ENCODE measurements at regions not wholly inside any gene's neighbourhood (a gene's known extent, or its start where the extent isn't known, plus 50 kb on each side); places are given as distances from the start of the nearest gene placed in this dataset.

DNA sequence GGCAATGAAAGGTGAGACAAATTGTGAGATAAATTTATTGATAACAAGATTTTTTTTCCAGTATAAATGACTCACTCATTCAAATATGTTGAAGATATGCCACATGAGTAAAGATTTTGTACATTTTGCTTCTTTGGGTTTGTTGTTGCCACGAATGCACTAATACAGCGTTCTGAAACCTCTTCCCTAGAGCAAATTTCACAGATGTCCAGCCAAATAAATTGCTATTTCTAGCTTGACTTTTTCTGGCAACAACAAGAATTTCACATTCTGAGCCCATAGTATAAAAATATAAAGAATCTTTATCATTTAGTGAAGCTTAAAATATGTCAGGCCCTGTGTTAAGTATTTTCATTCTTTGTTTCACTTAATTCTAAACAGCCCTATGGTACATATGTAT, 114.5 kb upstream of the COL24A1 start:
- no peak for DNase-seq (ENCODE audit: low read depth in 6 of 9, low spot score in 9 of 9)
- H3K4me3 ChIP-seq (ENCODE audit: low read length in 2 of 2), result no peak overlapping the region
- H3K27me3 ChIP-seq (ENCODE audit: control insufficient read depth in 2 of 2, insufficient read depth in 1 of 2, low read length in 1 of 2), result no peaks in the 10 kb centered on the region
- no peaks in the 10 kb centered on the region for H3K4me1 ChIP-seq (ENCODE audit: control insufficient read depth in 2 of 2, insufficient read depth in 2 of 2, low read length in 2 of 2)
- WGBS, result 66% methylated on average over 2 of the region's 2 CpGs
- H3K36me3 ChIP-seq (ENCODE audit: control insufficient read depth in 2 of 2, insufficient read depth in 2 of 2, low read length in 1 of 2), result no peaks in the 10 kb centered on the region
- H3K9me3 ChIP-seq (ENCODE audit: control insufficient read depth in 2 of 2, insufficient read depth in 1 of 2, low read length in 1 of 2), result no peaks in the 10 kb centered on the region
- H3K27ac ChIP-seq (ENCODE audit: low read depth in 1 of 2, low read length in 1 of 2), result no peak overlapping the region

- WGBS, result 98% methylated on average over 5 of the region's 5 CpGs
These were observed 106.5 kb upstream of the COL24A1 start for GRCh38 chr1:86263101-86263500.

GRCh38 chr1:86260476-86260875, 103.9 kb upstream of the COL24A1 start:
- DNase-seq (ENCODE audit: low read depth in 6 of 9, low spot score in 9 of 9), result no peak
- Histone ChIP-seq H3K36me3 (ENCODE audit: control insufficient read depth in 2 of 2, insufficient read depth in 2 of 2, low read length in 1 of 2) (no peaks in the 10 kb centered on the region), H3K4me3 (ENCODE audit: low read length in 2 of 2) (no peak overlapping the region), H3K27ac (ENCODE audit: low read depth in 1 of 2, low read length in 1 of 2) (no peak overlapping the region), H3K27me3 (ENCODE audit: control insufficient read depth in 2 of 2, insufficient read depth in 1 of 2, low read length in 1 of 2) (no peaks in the 10 kb centered on the region), H3K4me1 (ENCODE audit: control insufficient read depth in 2 of 2, insufficient read depth in 2 of 2, low read length in 2 of 2) (no peaks in the 10 kb centered on the region), H3K9me3 (ENCODE audit: control insufficient read depth in 2 of 2, insufficient read depth in 1 of 2, low read length in 1 of 2) (no peaks in the 10 kb centered on the region)

More at GRCh38 chr1:86263101-86263500, 106.5 kb upstream of the COL24A1 start:
- Histone ChIP-seq H3K27ac (ENCODE audit: low read depth in 1 of 2, low read length in 1 of 2) (no peak overlapping the region), H3K9me3 (ENCODE audit: control insufficient read depth in 2 of 2, insufficient read depth in 1 of 2, low read length in 1 of 2) (no peaks in the 10 kb centered on the region), H3K27me3 (ENCODE audit: control insufficient read depth in 2 of 2, insufficient read depth in 1 of 2, low read length in 1 of 2) (no peaks in the 10 kb centered on the region), H3K4me3 (ENCODE audit: low read length in 2 of 2) (no peak overlapping the region), H3K36me3 (ENCODE audit: control insufficient read depth in 2 of 2, insufficient read depth in 2 of 2, low read length in 1 of 2) (no peaks in the 10 kb centered on the region), H3K4me1 (ENCODE audit: control insufficient read depth in 2 of 2, insufficient read depth in 2 of 2, low read length in 2 of 2) (no peaks in the 10 kb centered on the region)
- no peak for DNase-seq (ENCODE audit: low read depth in 6 of 9, low spot score in 9 of 9)

DNA sequence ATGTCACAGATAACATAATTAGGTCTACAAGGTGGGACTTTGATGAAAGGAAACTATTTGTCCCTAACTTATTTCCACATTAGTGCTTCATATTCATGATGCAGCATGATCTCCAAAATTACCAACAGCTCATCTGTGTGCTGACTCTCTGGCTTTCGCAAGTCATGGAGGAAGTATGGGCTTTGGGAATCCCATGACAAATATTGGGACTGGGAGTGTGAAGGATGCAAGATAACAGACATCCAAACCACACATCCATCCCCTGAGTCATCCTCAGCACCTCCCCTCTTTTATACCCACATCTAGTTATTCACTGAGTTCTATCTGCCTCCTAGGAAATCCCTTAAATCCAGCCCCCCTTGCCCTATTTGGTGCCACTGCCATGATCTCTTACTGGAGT, 102.8 kb upstream of the COL24A1 start:
- WGBS, result 100% methylated on average over 1 of the region's 1 CpG

GRCh38 chr1:86258101-86258500, 101.5 kb upstream of the COL24A1 start:
- 91% methylated on average over 1 of the region's 1 CpG for WGBS

More for the DNA sequence above, 102.8 kb upstream of the COL24A1 start:
- H3K4me3 ChIP-seq (ENCODE audit: low read length in 2 of 2), result no peak overlapping the region
- no peaks in the 10 kb centered on the region for H3K36me3 ChIP-seq (ENCODE audit: control insufficient read depth in 2 of 2, insufficient read depth in 2 of 2, low read length in 1 of 2)
- no peak for DNase-seq (ENCODE audit: low read depth in 6 of 9, low spot score in 9 of 9)
- no peaks in the 10 kb centered on the region for H3K9me3 ChIP-seq (ENCODE audit: control insufficient read depth in 2 of 2, insufficient read depth in 1 of 2, low read length in 1 of 2)
- H3K27ac ChIP-seq (ENCODE audit: low read depth in 1 of 2, low read length in 1 of 2), result no peak overlapping the region
- no peaks in the 10 kb centered on the region for H3K27me3 ChIP-seq (ENCODE audit: control insufficient read depth in 2 of 2, insufficient read depth in 1 of 2, low read length in 1 of 2)
- no peaks in the 10 kb centered on the region for H3K4me1 ChIP-seq (ENCODE audit: control insufficient read depth in 2 of 2, insufficient read depth in 2 of 2, low read length in 2 of 2)

GRCh38 chr1:86247597-86248279, 91.2 kb upstream of the COL24A1 start:
- Histone ChIP-seq H3K36me3 (ENCODE audit: control insufficient read depth in 2 of 2, insufficient read depth in 2 of 2, low read length in 1 of 2) (no peaks in the 10 kb centered on the region), H3K27ac (ENCODE audit: low read depth in 1 of 2, low read length in 1 of 2) (no peak overlapping the region), H3K4me3 (ENCODE audit: low read length in 2 of 2) (no peak overlapping the region), H3K27me3 (ENCODE audit: control insufficient read depth in 2 of 2, insufficient read depth in 1 of 2, low read length in 1 of 2) (no peaks in the 10 kb centered on the region), H3K9me3 (ENCODE audit: control insufficient read depth in 2 of 2, insufficient read depth in 1 of 2, low read length in 1 of 2) (no peaks in the 10 kb centered on the region), H3K4me1 (ENCODE audit: control insufficient read depth in 2 of 2, insufficient read depth in 2 of 2, low read length in 2 of 2) (no peaks in the 10 kb centered on the region)
- 93% methylated on average over 6 of the region's 6 CpGs for WGBS
- DNase-seq (ENCODE audit: low read depth in 6 of 9, low spot score in 9 of 9), result peak in 1 of 9 donors; percentile 5

More at GRCh38 chr1:86258101-86258500, 101.5 kb upstream of the COL24A1 start:
- no peak overlapping the region for H3K4me3 ChIP-seq (ENCODE audit: low read length in 2 of 2)
- H3K27ac ChIP-seq (ENCODE audit: low read depth in 1 of 2, low read length in 1 of 2), result no peak overlapping the region
- H3K27me3 ChIP-seq (ENCODE audit: control insufficient read depth in 2 of 2, insufficient read depth in 1 of 2, low read length in 1 of 2), result no peaks in the 10 kb centered on the region
- H3K36me3 ChIP-seq (ENCODE audit: control insufficient read depth in 2 of 2, insufficient read depth in 2 of 2, low read length in 1 of 2), result no peaks in the 10 kb centered on the region
- H3K4me1 ChIP-seq (ENCODE audit: control insufficient read depth in 2 of 2, insufficient read depth in 2 of 2, low read length in 2 of 2), result no peaks in the 10 kb centered on the region
- no peaks in the 10 kb centered on the region for H3K9me3 ChIP-seq (ENCODE audit: control insufficient read depth in 2 of 2, insufficient read depth in 1 of 2, low read length in 1 of 2)
- no peak for DNase-seq (ENCODE audit: low read depth in 6 of 9, low spot score in 9 of 9)

GRCh38 chr1:86245566-86246190, 89.1 kb upstream of the COL24A1 start:
- Histone ChIP-seq H3K27ac (ENCODE audit: low read depth in 1 of 2, low read length in 1 of 2) (no peak overlapping the region), H3K27me3 (ENCODE audit: control insufficient read depth in 2 of 2, insufficient read depth in 1 of 2, low read length in 1 of 2) (no peaks in the 10 kb centered on the region), H3K9me3 (ENCODE audit: control insufficient read depth in 2 of 2, insufficient read depth in 1 of 2, low read length in 1 of 2) (no peaks in the 10 kb centered on the region), H3K4me1 (ENCODE audit: control insufficient read depth in 2 of 2, insufficient read depth in 2 of 2, low read length in 2 of 2) (no peaks in the 10 kb centered on the region), H3K36me3 (ENCODE audit: control insufficient read depth in 2 of 2, insufficient read depth in 2 of 2, low read length in 1 of 2) (no peaks in the 10 kb centered on the region), H3K4me3 (ENCODE audit: low read length in 2 of 2) (no peak overlapping the region)
- WGBS, result 96% methylated on average over 9 of the region's 9 CpGs
- no peak for DNase-seq (ENCODE audit: low read depth in 6 of 9, low spot score in 9 of 9)

DNA sequence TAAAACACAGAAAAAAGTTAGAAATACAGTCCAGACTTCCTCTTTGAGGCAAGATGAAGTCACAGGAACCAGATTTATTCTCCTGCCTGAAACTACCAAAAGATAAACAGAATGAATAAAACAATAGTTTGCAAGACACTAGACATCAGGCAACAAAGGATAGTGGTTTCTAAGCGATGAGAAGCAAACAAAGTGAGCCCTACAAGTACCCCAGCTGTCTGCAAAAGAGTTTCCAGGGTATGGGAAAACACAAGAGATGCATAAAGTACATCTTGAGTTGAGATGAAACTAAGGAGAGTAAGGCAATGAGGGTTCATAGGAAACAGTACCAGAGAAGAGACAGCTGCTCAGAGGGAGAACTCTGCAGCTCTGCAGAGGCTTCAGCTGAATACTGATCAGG, 83.3 kb upstream of the COL24A1 start:
- no peak for DNase-seq (ENCODE audit: low read depth in 6 of 9, low spot score in 9 of 9)
- 77% methylated on average over 1 of the region's 1 CpG for WGBS

GRCh38 chr1:86239490-86239889, 82.9 kb upstream of the COL24A1 start:
- Histone ChIP-seq H3K27ac (ENCODE audit: low read depth in 1 of 2, low read length in 1 of 2) (no peak overlapping the region), H3K4me3 (ENCODE audit: low read length in 2 of 2) (no peak overlapping the region), H3K27me3 (ENCODE audit: control insufficient read depth in 2 of 2, insufficient read depth in 1 of 2, low read length in 1 of 2) (no peaks in the 10 kb centered on the region), H3K9me3 (ENCODE audit: control insufficient read depth in 2 of 2, insufficient read depth in 1 of 2, low read length in 1 of 2) (no peaks in the 10 kb centered on the region), H3K4me1 (ENCODE audit: control insufficient read depth in 2 of 2, insufficient read depth in 2 of 2, low read length in 2 of 2) (no peaks in the 10 kb centered on the region), H3K36me3 (ENCODE audit: control insufficient read depth in 2 of 2, insufficient read depth in 2 of 2, low read length in 1 of 2) (no peaks in the 10 kb centered on the region)
- no peak for DNase-seq (ENCODE audit: low read depth in 6 of 9, low spot score in 9 of 9)

More for the DNA sequence above, 83.3 kb upstream of the COL24A1 start:
- no peak overlapping the region for H3K4me3 ChIP-seq (ENCODE audit: low read length in 2 of 2)
- no peaks in the 10 kb centered on the region for H3K27me3 ChIP-seq (ENCODE audit: control insufficient read depth in 2 of 2, insufficient read depth in 1 of 2, low read length in 1 of 2)
- H3K9me3 ChIP-seq (ENCODE audit: control insufficient read depth in 2 of 2, insufficient read depth in 1 of 2, low read length in 1 of 2), result no peaks in the 10 kb centered on the region
- no peaks in the 10 kb centered on the region for H3K4me1 ChIP-seq (ENCODE audit: control insufficient read depth in 2 of 2, insufficient read depth in 2 of 2, low read length in 2 of 2)
- H3K36me3 ChIP-seq (ENCODE audit: control insufficient read depth in 2 of 2, insufficient read depth in 2 of 2, low read length in 1 of 2), result no peaks in the 10 kb centered on the region
- no peak overlapping the region for H3K27ac ChIP-seq (ENCODE audit: low read depth in 1 of 2, low read length in 1 of 2)
